K562 (cell line): ENCODE measurements at regions not wholly inside any gene's neighbourhood (a gene's known extent, or its start where the extent isn't known, plus 50 kb on each side); places are given as distances from the start of the nearest gene placed in this dataset.

Experiments
- ATAC-seq: fragments of 200-7000 bp; cut with Tn5 transposase; 3 replicates; pipeline ENCODE4 v1.9.1; 2020; ENCODE audit warnings: moderate library complexity
- BruUV-seq: library from RNA; stranded (reverse); fragments of 400-500 nt; replicated peaks from 2 replicates; lab custom pipeline; 2021; lab: Mats Ljungman, UMichigan
- CTCF ChIA-PET: fragments of 300-600 bp; formaldehyde crosslinking; extraction: SDS; loops from one replicate; lab custom pipeline; 2021; ENCODE audit warnings: low intra/inter-chr PET ratio; lab: Yijun Ruan, JAX
- POLR2A ChIA-PET: fragments of 300-600, 350-650 bp; sonication (Branson Sonifier 250); formaldehyde crosslinking; extraction: SDS; loops from one replicate; lab custom pipeline; 2021; ENCODE audit warnings: antibody characterized with exemption, inconsistent platforms; lab: Yijun Ruan, JAX
- DNase-seq, 4 experiments: peaks; one replicate each; pipeline versions ENCODE4 v3.0.0 to v3.0.0-alpha.2; 2011 to 2018; ENCODE audit warnings: low spot score in 3 of 4, mixed read lengths in 3 of 4; ENCODE audit errors: extremely low read depth in 1 of 4
- FAIRE-seq: peaks from 2 replicates; lab custom pipeline; 2011; peaks lifted over from hg19 to GRCh38; lab: Jason Lieb, UNC
- H2AFZ ChIP-seq: 2 replicates; pipeline ENCODE4 v1.6.0; 2011; ENCODE audit warnings: low read depth, low read length, control low read depth, inconsistent platforms
- H3K27ac ChIP-seq: fragments of 200-600 bp; 3 replicates; pipeline ENCODE4 v1.8.0; 2011; ENCODE audit warnings: low read depth, mild to moderate bottlenecking, control low read depth, inconsistent platforms, low read length, moderate library complexity, mixed read lengths; ENCODE audit errors: extremely low read depth
- H3K27me3 ChIP-seq, 2 experiments: fragments of 300-600 bp in 1 of 2; 2 replicates in 1 of 2; 3 replicates in 1 of 2; pipeline versions ENCODE4 v1.6.0 to v1.8.0; 2011; ENCODE audit warnings: inconsistent platforms in 2 of 2, low read length in 2 of 2, mild to moderate bottlenecking in 1 of 2, mixed read lengths in 1 of 2, moderate library complexity in 1 of 2; ENCODE audit not compliant: control insufficient read depth in 2 of 2, insufficient read depth in 2 of 2
- H3K36me3 ChIP-seq: fragments of 300-600 bp; 3 replicates; pipeline ENCODE4 v1.8.0; 2011; ENCODE audit warnings: mild to moderate bottlenecking, low read length, inconsistent platforms; ENCODE audit not compliant: control insufficient read depth, insufficient read depth
- H3K4me1 ChIP-seq, 2 experiments: fragments of 200-600 bp in 1 of 2; replicated peaks in 1 of 2; 2 replicates in 1 of 2; 3 replicates in 1 of 2; pipeline versions ENCODE4 v1.5.1 to v1.8.0; 2011; ENCODE audit warnings: inconsistent platforms in 2 of 2, low read length in 2 of 2, mild to moderate bottlenecking in 1 of 2, mixed read lengths in 1 of 2, moderate library complexity in 1 of 2; ENCODE audit not compliant: control insufficient read depth in 2 of 2, insufficient read depth in 2 of 2
- H3K4me2 ChIP-seq: 2 replicates; pipeline ENCODE4 v1.6.1; 2011; ENCODE audit warnings: low read length, control low read depth, inconsistent platforms, mixed read lengths; ENCODE audit not compliant: insufficient read depth
- H3K4me3 ChIP-seq: fragments of 200-600 bp; sonication (generic), shearing (Covaris generic); 2 replicates; pipeline ENCODE4 v1.5.1; 2016; ENCODE audit warnings: control low read depth, inconsistent platforms
- H3K79me2 ChIP-seq: fragments of 200-600 bp; 3 replicates; pipeline ENCODE4 v1.8.0; 2011; ENCODE audit warnings: low read length, inconsistent platforms; ENCODE audit not compliant: control insufficient read depth, insufficient read depth
- H3K9ac ChIP-seq, 2 experiments: 2 replicates each; pipeline versions ENCODE4 v1.6.0 to v1.6.1; 2011; ENCODE audit warnings: low read depth in 2 of 2, low read length in 2 of 2, control low read depth in 1 of 2, inconsistent platforms in 1 of 2, mild to moderate bottlenecking in 1 of 2, mixed read lengths in 1 of 2; ENCODE audit not compliant: insufficient read depth in 1 of 2
- H3K9me1 ChIP-seq: one replicate; pipeline ENCODE4 v1.6.0; 2011; ENCODE audit warnings: inconsistent platforms, mild to moderate bottlenecking, low read length, moderate library complexity; ENCODE audit not compliant: control insufficient read depth, insufficient read depth
- H3K9me3 ChIP-seq: replicated peaks from 2 replicates; pipeline ENCODE4 v1.5.1; 2011; ENCODE audit warnings: low read depth, low read length, inconsistent platforms; ENCODE audit not compliant: control insufficient read depth, insufficient read depth
- H4K20me1 ChIP-seq: replicated peaks from 2 replicates; pipeline ENCODE4 v1.6.1; 2011; ENCODE audit warnings: low read length, inconsistent platforms, mixed read lengths; ENCODE audit not compliant: control insufficient read depth, insufficient read depth
- ARID1B ChIP-seq: fragments of 450-650 bp; IDR thresholded peaks from 2 replicates; pipeline ENCODE4 v1.6.1; 2016; ENCODE audit warnings: antibody characterized with exemption, mild to moderate bottlenecking, inconsistent platforms
- BMI1 ChIP-seq: fragments of 150-350 bp; IDR thresholded peaks from 2 replicates; pipeline ENCODE4 v1.6.1; 2014; ENCODE audit warnings: low read length
- CEBPG ChIP-seq, 3 experiments: fragments of 200-800 bp in 1 of 3; sonication (Bioruptor generic) in 1 of 3; sonication (generic) in 1 of 3; formaldehyde crosslinking in 1 of 3; IDR thresholded peaks in 2 of 3; conservative IDR thresholded peaks in 1 of 3; 2 replicates each; pipeline versions ENCODE4 v1.6.1 to v1.8.0; 2016 to 2022; ENCODE audit warnings: missing compliant biosample characterization in 2 of 3, missing genetic modification characterization in 2 of 3, mild to moderate bottlenecking in 1 of 3, missing genetic modification reagents in 1 of 3
- COPS2 ChIP-seq: fragments of 450-650 bp; conservative IDR thresholded peaks from 2 replicates; pipeline ENCODE4 v1.6.1; 2016; ENCODE audit warnings: mild to moderate bottlenecking, moderate library complexity
- ELF1 ChIP-seq: fragments of 200-800 bp; sonication (Bioruptor generic); IDR thresholded peaks from 2 replicates; pipeline ENCODE4 v1.6.1; 2016; ENCODE audit warnings: missing genetic modification characterization, missing compliant biosample characterization
- FOXM1 ChIP-seq, 2 experiments: fragments of 450-650 bp in 1 of 2; sonication (generic) in 1 of 2; formaldehyde crosslinking in 1 of 2; IDR thresholded peaks; 2 replicates each; pipeline versions ENCODE4 v1.6.1 to v1.9.0; 2017 to 2022; ENCODE audit warnings: low read depth in 2 of 2, mild to moderate bottlenecking in 2 of 2, missing genetic modification reagents in 1 of 2, moderate library complexity in 1 of 2
- MXI1 ChIP-seq: IDR thresholded peaks from 2 replicates; pipeline ENCODE4 v1.6.1; 2011; ENCODE audit warnings: low read depth, mild to moderate bottlenecking, improper control_type of control experiment, low read length
- SAFB ChIP-seq: fragments of 200-400 bp; formaldehyde crosslinking; IDR thresholded peaks from 2 replicates; pipeline ENCODE4 v1.6.1; 2017; ENCODE audit warnings: low read depth, low read length, borderline replicate concordance
- SIN3A ChIP-seq, 2 experiments: fragments of 150-350 bp in 1 of 2; IDR thresholded peaks; 2 replicates each; pipeline ENCODE4 v1.6.1; 2011 to 2016; ENCODE audit warnings: borderline replicate concordance in 2 of 2, low read depth in 2 of 2, low read length in 2 of 2, mild to moderate bottlenecking in 2 of 2, moderate library complexity in 2 of 2; ENCODE audit not compliant: control insufficient read depth in 1 of 2
- THRAP3 ChIP-seq: fragments of 450-650 bp; IDR thresholded peaks from 2 replicates; pipeline ENCODE4 v1.6.1; 2016; ENCODE audit warnings: mild to moderate bottlenecking, inconsistent platforms, borderline replicate concordance
- TRIM24 ChIP-seq, 2 experiments: fragments of 450-650 bp; IDR thresholded peaks; 2 replicates each; pipeline ENCODE4 v1.6.1; 2016
- ZBED1 ChIP-seq: IDR thresholded peaks from 2 replicates; pipeline ENCODE4 v1.6.1; 2014
- WGBS: fragments of 100-300 bp; shearing (Covaris generic); methylation state at CpG from one replicate; pipeline ENCODE4 v1.1.6; 2016; ENCODE audit warnings: low coverage, mixed read lengths; ENCODE audit not compliant: insufficient coverage; ENCODE audit errors: missing lambda C conversion rate; 5-methylcytosine and 5-hydroxymethylcytosine counted together
- in situ Hi-C: fragments of 300-500 bp; cut with MboI; formaldehyde crosslinking; loops from 4 replicates; pipeline ENCODE4 v1.15.0; 2018; ENCODE audit warnings: inconsistent platforms, mixed read lengths
- intact Hi-C: fragments of 100-400 bp; cut with micrococcal nuclease; formaldehyde crosslinking; loops from 2 replicates; pipeline ENCODE4 v1.14.2; 2022
- TF ChIP-seq, protein P1 (sequence below): fragments of 450-650 bp; IDR thresholded peaks from 2 replicates; pipeline ENCODE4 v1.6.1; 2016; ENCODE audit warnings: low read depth, mild to moderate bottlenecking, moderate library complexity
- TF ChIP-seq, protein P2 (sequence below): IDR thresholded peaks from 3 replicates; pipeline ENCODE4 v1.6.1; 2011; ENCODE audit warnings: borderline replicate concordance, mild to moderate bottlenecking, moderate library complexity; ENCODE audit not compliant: insufficient read length; ENCODE audit errors: extremely low read depth

DNA sequence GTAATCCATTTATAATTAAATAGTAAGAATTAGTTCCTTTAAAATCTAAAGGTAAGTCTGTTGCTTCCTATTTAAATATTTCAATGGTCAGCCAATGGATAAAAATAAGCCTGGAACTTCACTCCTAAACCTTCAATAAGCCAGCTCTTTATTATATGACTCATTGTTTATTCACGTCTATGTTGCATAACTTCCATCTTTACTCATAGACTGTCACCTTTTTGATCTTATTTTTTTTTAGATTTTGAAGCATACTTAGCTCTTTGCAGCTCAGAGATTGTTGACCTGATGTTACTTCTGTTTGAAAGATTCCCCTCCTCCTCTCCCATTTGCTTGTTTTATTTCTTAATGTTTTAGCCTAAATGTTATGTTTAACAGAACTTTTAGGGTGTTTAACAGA, 1571.2 kb upstream of the RAG2 start:
- Histone ChIP-seq H3K27ac (no peak overlapping the region), H3K9me1 (no peaks in the 10 kb centered on the region), H3K27me3 (no peaks in the 10 kb centered on the region), H3K4me1 (no peaks in the 10 kb centered on the region), H3K4me3 (no peak overlapping the region), H2AFZ (no peak overlapping the region), H4K20me1 (no peaks in the 10 kb centered on the region), H3K9me3 (no peaks in the 10 kb centered on the region), H3K4me2 (no peak overlapping the region), H3K36me3 (no peaks in the 10 kb centered on the region), H3K79me2 (no peaks in the 10 kb centered on the region)
- 6% methylated on average over 1 of the region's 1 CpG for WGBS
- ChIA-PET POLR2A (no interaction called here), CTCF (no interaction called here)
- in situ Hi-C loops (no loop called here), intact Hi-C loops (no loop called here)
- ATAC-seq (no peak), FAIRE-seq (no peak), DNase-seq (no peak)
- no TSS peak for BruUV-seq
- TF ChIP-seq SIN3A (IDR thresholded peaks at IDR 0.05; ENCODE audit: borderline replicate concordance in 2 of 2, control insufficient read depth in 1 of 2, low read depth in 2 of 2, low read length in 2 of 2) (no peak), CEBPG (CRISPR knock-in tag; IDR thresholded peaks at IDR 0.05) (no peak), CEBPG (tag; conservative IDR thresholded peaks at IDR 0.05 in 1 of 2, IDR thresholded peaks at IDR 0.05 in 1 of 2) (peak in 1 of 2 experiments; percentile 44; a peak in 2 of 4 replicates), ELF1 (tag) (no peak)
- TF ChIP-seq, all 486 proteins: peak for 1
- H3K9ac ChIP-seq: no peak overlapping the region

DNA sequence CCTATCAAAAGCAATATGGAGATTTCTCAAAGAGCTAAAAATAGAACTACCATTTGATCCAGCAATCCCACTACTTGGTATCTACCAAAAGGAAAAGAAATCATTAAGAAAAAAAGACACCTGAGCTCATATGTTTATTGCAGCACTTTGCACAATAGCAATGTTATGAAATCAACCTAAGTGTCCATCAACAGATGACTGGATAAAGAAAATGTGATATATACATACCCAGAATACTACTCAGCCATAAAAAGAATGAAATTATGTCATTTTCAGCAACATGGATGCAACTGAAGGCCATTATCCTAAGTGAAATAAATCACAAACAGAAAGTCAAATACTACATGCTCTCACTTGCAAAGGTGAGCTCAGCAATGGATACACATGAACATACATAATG, 1565.5 kb upstream of the RAG2 start:
- no TSS peak for BruUV-seq
- Histone ChIP-seq H3K9ac (no peak overlapping the region), H3K36me3 (no peaks in the 10 kb centered on the region), H3K27me3 (no peaks in the 10 kb centered on the region), H3K4me3 (no peak overlapping the region), H3K27ac (no peak overlapping the region), H2AFZ (no peak overlapping the region), H3K4me1 (no peaks in the 10 kb centered on the region), H3K9me1 (no peaks in the 10 kb centered on the region), H3K79me2 (no peaks in the 10 kb centered on the region), H3K4me2 (no peak overlapping the region), H3K9me3 (no peaks in the 10 kb centered on the region), H4K20me1 (no peaks in the 10 kb centered on the region)
- CTCF ChIA-PET: no interaction called here
- FAIRE-seq (no peak), ATAC-seq (no peak), DNase-seq (no peak)
- TF ChIP-seq FOXM1 (IDR thresholded peaks at IDR 0.05; ENCODE audit: low read depth) (no peak), FOXM1 (CRISPR knock-in tag; IDR thresholded peaks at IDR 0.05; ENCODE audit: low read depth) (no peak), MXI1 (no peak), THRAP3 (no peak), ZBED1 (no peak), TRIM24 (IDR thresholded peaks at IDR 0.05) (no peak), COPS2 (no peak), BMI1 (no peak), ARID1B (no peak), SAFB (no peak)
- TF ChIP-seq, protein P1, sequence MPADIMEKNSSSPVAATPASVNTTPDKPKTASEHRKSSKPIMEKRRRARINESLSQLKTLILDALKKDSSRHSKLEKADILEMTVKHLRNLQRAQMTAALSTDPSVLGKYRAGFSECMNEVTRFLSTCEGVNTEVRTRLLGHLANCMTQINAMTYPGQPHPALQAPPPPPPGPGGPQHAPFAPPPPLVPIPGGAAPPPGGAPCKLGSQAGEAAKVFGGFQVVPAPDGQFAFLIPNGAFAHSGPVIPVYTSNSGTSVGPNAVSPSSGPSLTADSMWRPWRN: no peak
- TF ChIP-seq, protein P2, sequence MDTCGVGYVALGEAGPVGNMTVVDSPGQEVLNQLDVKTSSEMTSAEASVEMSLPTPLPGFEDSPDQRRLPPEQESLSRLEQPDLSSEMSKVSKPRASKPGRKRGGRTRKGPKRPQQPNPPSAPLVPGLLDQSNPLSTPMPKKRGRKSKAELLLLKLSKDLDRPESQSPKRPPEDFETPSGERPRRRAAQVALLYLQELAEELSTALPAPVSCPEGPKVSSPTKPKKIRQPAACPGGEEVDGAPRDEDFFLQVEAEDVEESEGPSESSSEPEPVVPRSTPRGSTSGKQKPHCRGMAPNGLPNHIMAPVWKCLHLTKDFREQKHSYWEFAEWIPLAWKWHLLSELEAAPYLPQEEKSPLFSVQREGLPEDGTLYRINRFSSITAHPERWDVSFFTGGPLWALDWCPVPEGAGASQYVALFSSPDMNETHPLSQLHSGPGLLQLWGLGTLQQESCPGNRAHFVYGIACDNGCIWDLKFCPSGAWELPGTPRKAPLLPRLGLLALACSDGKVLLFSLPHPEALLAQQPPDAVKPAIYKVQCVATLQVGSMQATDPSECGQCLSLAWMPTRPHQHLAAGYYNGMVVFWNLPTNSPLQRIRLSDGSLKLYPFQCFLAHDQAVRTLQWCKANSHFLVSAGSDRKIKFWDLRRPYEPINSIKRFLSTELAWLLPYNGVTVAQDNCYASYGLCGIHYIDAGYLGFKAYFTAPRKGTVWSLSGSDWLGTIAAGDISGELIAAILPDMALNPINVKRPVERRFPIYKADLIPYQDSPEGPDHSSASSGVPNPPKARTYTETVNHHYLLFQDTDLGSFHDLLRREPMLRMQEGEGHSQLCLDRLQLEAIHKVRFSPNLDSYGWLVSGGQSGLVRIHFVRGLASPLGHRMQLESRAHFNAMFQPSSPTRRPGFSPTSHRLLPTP: no peak
- in situ Hi-C loops: no loop called here
- POLR2A ChIA-PET: no interaction called here
- intact Hi-C loops: no loop called here
